ENCODE measurements at regions not wholly inside any gene's neighbourhood (a gene's known extent, or its start where the extent isn't known, plus 50 kb on each side); places are given as distances from the start of the nearest gene placed in this dataset.

DNA sequence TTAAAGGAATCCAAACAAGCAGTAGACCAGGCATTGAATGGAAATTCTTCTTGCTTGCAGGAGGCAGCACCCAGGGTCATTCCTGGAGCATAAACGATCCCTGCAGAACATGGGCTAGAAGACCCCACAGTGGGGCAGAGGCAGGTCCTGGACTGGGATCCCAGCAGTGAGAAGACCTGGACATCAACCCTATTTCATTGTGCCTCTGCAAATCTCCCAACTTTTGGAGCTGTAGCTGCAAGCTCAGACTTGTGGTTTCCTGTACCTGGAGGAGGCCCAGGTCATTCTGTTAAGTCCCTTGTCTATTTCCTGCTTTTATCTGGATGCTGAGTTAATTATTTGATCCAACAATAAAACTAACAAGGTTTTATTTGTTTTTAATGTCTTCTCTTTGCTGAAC, 61.7 kb downstream of the CALM1 start:
- POLR2A ChIA-PET, result no interaction called here
- CTCF ChIA-PET, result interaction anchor here (1.0 to 2.0 kb wide), 2 partner anchors 59 to 61 kb away, joined by 3 to 9 read pairs; no protein-coding TSS in a partner anchor
- Mint-ChIP-seq H3K27me3 (ENCODE audit: low read depth) (no peaks in the 10 kb centered on the region), H3K4me1 (peaks cover 11% of the 10 kb centered on the region), H3K9me3 (no peaks in the 10 kb centered on the region), H3K4me3 (no peak overlapping the region), H3K36me3 (no peaks in the 10 kb centered on the region), H3K27ac (no peak overlapping the region)
- no peak for ATAC-seq
- no peak for DNase-seq (ENCODE audit: low spot score)
- no peak for TF ChIP-seq SP1 (CRISPR knock-in tag; conservative IDR thresholded peaks at IDR 0.05)
- no peak for TF ChIP-seq SMAD4 (CRISPR knock-in tag; IDR thresholded peaks at IDR 0.05)
- TF ChIP-seq ZNF232 (CRISPR knock-in tag; IDR thresholded peaks at IDR 0.05), result no peak
- TF ChIP-seq, protein P1, sequence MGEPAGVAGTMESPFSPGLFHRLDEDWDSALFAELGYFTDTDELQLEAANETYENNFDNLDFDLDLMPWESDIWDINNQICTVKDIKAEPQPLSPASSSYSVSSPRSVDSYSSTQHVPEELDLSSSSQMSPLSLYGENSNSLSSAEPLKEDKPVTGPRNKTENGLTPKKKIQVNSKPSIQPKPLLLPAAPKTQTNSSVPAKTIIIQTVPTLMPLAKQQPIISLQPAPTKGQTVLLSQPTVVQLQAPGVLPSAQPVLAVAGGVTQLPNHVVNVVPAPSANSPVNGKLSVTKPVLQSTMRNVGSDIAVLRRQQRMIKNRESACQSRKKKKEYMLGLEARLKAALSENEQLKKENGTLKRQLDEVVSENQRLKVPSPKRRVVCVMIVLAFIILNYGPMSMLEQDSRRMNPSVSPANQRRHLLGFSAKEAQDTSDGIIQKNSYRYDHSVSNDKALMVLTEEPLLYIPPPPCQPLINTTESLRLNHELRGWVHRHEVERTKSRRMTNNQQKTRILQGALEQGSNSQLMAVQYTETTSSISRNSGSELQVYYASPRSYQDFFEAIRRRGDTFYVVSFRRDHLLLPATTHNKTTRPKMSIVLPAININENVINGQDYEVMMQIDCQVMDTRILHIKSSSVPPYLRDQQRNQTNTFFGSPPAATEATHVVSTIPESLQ (CRISPR knock-in tag; IDR thresholded peaks at IDR 0.05), result no peak
- TF ChIP-seq, protein P2, sequence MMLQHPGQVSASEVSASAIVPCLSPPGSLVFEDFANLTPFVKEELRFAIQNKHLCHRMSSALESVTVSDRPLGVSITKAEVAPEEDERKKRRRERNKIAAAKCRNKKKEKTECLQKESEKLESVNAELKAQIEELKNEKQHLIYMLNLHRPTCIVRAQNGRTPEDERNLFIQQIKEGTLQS (CRISPR knock-in tag; conservative IDR thresholded peaks at IDR 0.05), result no peak
- TF ChIP-seq KAT7 (CRISPR knock-in tag; IDR thresholded peaks at IDR 0.05; ENCODE audit: borderline replicate concordance), result no peak
- TF ChIP-seq ESRRA (CRISPR knock-in tag; IDR thresholded peaks at IDR 0.05; ENCODE audit: borderline replicate concordance), result no peak
- no peak for TF ChIP-seq FOXP1 (CRISPR knock-in tag; IDR thresholded peaks at IDR 0.05; ENCODE audit: borderline replicate concordance)
- TF ChIP-seq CREB1 (CRISPR knock-in tag; IDR thresholded peaks at IDR 0.05), result no peak
- TF ChIP-seq, protein P3, sequence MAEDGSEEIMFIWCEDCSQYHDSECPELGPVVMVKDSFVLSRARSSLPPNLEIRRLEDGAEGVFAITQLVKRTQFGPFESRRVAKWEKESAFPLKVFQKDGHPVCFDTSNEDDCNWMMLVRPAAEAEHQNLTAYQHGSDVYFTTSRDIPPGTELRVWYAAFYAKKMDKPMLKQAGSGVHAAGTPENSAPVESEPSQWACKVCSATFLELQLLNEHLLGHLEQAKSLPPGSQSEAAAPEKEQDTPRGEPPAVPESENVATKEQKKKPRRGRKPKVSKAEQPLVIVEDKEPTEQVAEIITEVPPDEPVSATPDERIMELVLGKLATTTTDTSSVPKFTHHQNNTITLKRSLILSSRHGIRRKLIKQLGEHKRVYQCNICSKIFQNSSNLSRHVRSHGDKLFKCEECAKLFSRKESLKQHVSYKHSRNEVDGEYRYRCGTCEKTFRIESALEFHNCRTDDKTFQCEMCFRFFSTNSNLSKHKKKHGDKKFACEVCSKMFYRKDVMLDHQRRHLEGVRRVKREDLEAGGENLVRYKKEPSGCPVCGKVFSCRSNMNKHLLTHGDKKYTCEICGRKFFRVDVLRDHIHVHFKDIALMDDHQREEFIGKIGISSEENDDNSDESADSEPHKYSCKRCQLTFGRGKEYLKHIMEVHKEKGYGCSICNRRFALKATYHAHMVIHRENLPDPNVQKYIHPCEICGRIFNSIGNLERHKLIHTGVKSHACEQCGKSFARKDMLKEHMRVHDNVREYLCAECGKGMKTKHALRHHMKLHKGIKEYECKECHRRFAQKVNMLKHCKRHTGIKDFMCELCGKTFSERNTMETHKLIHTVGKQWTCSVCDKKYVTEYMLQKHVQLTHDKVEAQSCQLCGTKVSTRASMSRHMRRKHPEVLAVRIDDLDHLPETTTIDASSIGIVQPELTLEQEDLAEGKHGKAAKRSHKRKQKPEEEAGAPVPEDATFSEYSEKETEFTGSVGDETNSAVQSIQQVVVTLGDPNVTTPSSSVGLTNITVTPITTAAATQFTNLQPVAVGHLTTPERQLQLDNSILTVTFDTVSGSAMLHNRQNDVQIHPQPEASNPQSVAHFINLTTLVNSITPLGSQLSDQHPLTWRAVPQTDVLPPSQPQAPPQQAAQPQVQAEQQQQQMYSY (CRISPR knock-in tag; IDR thresholded peaks at IDR 0.05), result no peak
- TF ChIP-seq CREM (CRISPR knock-in tag; IDR thresholded peaks at IDR 0.05), result no peak

DNA sequence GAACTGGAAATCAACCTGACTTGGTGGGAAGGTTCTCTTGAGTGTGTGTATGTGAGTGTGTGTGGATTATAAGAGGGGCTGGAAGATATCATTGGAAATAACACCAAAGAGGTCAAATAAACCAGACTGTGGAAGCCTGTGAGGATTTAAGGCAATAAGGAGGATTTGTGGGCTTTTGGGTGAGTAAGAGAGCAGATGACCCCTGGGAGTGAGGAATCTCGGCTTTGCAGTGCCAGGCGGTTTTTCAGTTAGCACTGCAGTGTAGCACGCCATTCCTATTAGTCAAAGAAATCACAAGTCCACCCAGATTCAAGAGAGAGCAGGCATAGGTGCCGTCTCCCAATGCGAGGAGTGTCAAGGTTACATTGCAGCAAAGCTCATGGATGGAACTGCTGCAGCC, 63.3 kb downstream of the CALM1 start:
- ChIA-PET CTCF (interaction anchor here (1.3 kb wide), 1 partner anchor 60 kb away, joined by 3 read pairs; no protein-coding TSS in a partner anchor), POLR2A (no interaction called here)
- Mint-ChIP-seq H3K36me3 (no peaks in the 10 kb centered on the region), H3K27ac (no peak overlapping the region), H3K4me3 (no peak overlapping the region), H3K27me3 (ENCODE audit: low read depth) (no peaks in the 10 kb centered on the region), H3K9me3 (no peaks in the 10 kb centered on the region), H3K4me1 (peaks cover 3% of the 10 kb centered on the region; the same call in 1 of the 2 replicates)
- no peak for DNase-seq (ENCODE audit: low spot score)
- ATAC-seq, result no peak
- TF ChIP-seq JUN (CRISPR knock-in tag; IDR thresholded peaks at IDR 0.05), result no peak
- TF ChIP-seq CREB1 (CRISPR knock-in tag; IDR thresholded peaks at IDR 0.05), result no peak
- no peak for TF ChIP-seq MXD4 (CRISPR knock-in tag; IDR thresholded peaks at IDR 0.05; ENCODE audit: borderline replicate concordance)
- TF ChIP-seq, protein P4, sequence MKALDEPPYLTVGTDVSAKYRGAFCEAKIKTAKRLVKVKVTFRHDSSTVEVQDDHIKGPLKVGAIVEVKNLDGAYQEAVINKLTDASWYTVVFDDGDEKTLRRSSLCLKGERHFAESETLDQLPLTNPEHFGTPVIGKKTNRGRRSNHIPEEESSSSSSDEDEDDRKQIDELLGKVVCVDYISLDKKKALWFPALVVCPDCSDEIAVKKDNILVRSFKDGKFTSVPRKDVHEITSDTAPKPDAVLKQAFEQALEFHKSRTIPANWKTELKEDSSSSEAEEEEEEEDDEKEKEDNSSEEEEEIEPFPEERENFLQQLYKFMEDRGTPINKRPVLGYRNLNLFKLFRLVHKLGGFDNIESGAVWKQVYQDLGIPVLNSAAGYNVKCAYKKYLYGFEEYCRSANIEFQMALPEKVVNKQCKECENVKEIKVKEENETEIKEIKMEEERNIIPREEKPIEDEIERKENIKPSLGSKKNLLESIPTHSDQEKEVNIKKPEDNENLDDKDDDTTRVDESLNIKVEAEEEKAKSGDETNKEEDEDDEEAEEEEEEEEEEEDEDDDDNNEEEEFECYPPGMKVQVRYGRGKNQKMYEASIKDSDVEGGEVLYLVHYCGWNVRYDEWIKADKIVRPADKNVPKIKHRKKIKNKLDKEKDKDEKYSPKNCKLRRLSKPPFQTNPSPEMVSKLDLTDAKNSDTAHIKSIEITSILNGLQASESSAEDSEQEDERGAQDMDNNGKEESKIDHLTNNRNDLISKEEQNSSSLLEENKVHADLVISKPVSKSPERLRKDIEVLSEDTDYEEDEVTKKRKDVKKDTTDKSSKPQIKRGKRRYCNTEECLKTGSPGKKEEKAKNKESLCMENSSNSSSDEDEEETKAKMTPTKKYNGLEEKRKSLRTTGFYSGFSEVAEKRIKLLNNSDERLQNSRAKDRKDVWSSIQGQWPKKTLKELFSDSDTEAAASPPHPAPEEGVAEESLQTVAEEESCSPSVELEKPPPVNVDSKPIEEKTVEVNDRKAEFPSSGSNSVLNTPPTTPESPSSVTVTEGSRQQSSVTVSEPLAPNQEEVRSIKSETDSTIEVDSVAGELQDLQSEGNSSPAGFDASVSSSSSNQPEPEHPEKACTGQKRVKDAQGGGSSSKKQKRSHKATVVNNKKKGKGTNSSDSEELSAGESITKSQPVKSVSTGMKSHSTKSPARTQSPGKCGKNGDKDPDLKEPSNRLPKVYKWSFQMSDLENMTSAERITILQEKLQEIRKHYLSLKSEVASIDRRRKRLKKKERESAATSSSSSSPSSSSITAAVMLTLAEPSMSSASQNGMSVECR (CRISPR knock-in tag; IDR thresholded peaks at IDR 0.05; ENCODE audit: borderline replicate concordance), result no peak
- TF ChIP-seq GABPB1 (CRISPR knock-in tag; IDR thresholded peaks at IDR 0.05), result no peak
- TF ChIP-seq, protein P5, sequence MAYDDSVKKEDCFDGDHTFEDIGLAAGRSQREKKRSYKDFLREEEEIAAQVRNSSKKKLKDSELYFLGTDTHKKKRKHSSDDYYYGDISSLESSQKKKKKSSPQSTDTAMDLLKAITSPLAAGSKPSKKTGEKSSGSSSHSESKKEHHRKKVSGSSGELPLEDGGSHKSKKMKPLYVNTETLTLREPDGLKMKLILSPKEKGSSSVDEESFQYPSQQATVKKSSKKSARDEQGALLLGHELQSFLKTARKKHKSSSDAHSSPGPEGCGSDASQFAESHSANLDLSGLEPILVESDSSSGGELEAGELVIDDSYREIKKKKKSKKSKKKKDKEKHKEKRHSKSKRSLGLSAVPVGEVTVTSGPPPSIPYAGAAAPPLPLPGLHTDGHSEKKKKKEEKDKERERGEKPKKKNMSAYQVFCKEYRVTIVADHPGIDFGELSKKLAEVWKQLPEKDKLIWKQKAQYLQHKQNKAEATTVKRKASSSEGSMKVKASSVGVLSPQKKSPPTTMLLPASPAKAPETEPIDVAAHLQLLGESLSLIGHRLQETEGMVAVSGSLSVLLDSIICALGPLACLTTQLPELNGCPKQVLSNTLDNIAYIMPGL (CRISPR knock-in tag; IDR thresholded peaks at IDR 0.05), result no peak
- TF ChIP-seq, protein P6, sequence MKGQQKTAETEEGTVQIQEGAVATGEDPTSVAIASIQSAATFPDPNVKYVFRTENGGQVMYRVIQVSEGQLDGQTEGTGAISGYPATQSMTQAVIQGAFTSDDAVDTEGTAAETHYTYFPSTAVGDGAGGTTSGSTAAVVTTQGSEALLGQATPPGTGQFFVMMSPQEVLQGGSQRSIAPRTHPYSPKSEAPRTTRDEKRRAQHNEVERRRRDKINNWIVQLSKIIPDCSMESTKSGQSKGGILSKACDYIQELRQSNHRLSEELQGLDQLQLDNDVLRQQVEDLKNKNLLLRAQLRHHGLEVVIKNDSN (CRISPR knock-in tag; IDR thresholded peaks at IDR 0.05), result no peak
- TF ChIP-seq, protein P7, sequence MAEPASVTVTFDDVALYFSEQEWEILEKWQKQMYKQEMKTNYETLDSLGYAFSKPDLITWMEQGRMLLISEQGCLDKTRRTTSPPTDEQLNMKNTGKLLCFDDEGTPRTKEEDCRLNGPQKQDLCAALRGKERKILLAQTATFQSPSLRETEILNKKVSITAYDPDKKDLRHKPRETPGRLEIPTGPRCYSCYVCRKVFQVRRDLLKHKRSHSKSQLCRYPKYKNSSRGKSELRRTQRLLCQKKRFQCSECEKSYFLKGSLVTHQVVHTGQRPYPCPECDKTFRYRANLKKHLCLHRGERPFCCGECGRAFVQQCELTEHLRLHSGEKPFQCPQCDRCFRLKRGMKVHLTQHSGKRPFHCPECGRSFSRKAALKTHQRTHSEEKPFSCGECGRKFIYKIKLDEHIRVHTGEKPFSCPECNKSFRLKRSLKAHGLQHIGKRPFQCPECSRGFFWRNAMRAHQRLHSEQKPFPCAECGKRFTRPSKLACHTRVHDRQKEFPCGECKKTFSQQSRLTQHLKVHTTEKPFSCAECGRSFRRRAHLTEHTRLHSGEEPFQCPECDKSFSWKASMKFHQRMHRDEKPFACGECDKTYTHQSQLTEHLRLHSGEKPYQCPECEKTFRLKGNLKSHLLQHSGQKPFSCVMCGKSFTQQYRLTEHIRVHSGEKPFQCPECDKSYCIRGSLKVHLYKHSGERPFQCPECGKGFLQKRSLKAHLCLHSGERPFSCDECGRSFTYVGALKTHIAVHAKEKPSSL (CRISPR knock-in tag; conservative IDR thresholded peaks at IDR 0.05), result no peak
- TF ChIP-seq, protein P8, sequence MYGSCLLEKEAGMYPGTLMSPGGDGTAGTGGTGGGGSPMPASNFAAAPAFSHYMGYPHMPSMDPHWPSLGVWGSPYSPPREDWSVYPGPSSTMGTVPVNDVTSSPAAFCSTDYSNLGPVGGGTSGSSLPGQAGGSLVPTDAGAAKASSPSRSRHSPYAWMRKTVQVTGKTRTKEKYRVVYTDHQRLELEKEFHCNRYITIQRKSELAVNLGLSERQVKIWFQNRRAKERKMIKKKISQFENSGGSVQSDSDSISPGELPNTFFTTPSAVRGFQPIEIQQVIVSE (CRISPR knock-in tag; IDR thresholded peaks at IDR 0.05; ENCODE audit: borderline replicate concordance), result no peak
- TF ChIP-seq SMAD4 (CRISPR knock-in tag; IDR thresholded peaks at IDR 0.05), result no peak

All from WTC11 (cell line).